GM18507 (cell line): ENCODE measurements at regions not wholly inside any gene's neighbourhood (a gene's known extent, or its start where the extent isn't known, plus 50 kb on each side); places are given as distances from the start of the nearest gene placed in this dataset.
"Not testable (repeated sequence)": the region's sequence is repeated elsewhere in the genome, so short reads cannot be mapped to it uniquely, and the experiment has no call there.

Source experiments
- DNase-seq: peaks from one replicate; pipeline ENCODE4 v3.0.0; 2011; ENCODE audit warnings: low read depth; ENCODE audit not compliant: insufficient read length; ENCODE audit errors: extremely low spot score
- FAIRE-seq: peaks from 2 replicates; lab custom pipeline; 2011; peaks lifted over from hg19 to GRCh38; lab: Jason Lieb, UNC

DNA sequence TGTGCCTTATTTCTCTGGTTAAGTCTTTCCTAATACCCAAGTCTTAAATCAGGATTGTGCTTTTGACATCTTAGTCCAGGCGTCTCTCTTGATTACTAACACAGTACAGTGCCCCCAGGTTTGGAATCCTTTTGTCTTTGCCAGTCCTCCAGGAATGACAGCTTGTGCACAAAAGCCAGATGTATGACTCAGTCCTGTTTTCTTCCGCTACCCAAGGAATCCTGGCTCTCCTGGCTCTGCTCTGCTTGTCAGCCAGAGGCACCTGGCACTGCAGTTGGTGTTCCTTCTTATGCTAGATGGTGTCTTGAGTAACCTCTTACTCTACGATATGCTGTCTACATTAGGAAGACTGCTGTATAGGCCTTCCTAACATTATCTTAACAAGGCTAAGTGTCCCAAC, 728.2 kb upstream of the NECTIN3 start:
- FAIRE-seq, result no peak
- no peak for DNase-seq

DNA sequence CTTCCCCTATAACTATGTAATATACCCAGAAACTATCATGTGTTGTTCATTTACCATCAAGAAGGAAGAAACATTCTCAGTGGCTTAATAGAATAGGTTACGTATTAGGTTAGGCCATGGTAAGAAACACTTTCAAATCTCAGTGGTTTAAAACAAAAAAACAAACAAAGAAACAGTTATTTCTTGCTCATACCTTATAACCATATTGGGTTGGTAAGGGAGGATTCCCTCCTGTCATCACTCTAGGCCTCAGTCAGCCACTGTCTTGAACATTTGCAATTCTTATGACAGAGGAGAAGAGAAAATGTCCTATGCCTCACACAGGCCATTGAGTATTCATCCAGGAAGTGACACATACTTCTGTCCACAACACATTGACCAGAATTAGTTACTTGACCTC, 727.7 kb upstream of the NECTIN3 start:
- DNase-seq (no peak), FAIRE-seq (peak; percentile 86)

DNA sequence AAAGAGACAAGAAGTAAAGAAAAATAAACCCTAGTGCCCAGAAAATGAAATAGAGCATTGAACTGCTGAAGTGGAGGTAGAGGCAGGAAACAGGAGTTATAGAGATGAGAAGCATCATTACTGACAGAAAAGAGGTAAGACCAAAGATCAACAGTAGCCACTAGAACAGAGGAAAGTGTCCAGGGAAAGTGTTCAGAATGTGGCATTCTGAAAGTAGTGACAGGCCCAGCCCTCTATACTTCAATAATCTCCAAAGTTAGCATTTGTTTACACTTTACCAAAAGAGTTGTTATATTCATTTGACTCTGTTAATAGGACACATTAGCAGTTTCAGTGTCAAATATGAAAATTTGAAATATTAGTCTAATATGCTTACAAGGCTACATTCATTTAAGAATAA, 727.1 kb upstream of the NECTIN3 start:
- FAIRE-seq (no peak), DNase-seq (no peak)

DNA sequence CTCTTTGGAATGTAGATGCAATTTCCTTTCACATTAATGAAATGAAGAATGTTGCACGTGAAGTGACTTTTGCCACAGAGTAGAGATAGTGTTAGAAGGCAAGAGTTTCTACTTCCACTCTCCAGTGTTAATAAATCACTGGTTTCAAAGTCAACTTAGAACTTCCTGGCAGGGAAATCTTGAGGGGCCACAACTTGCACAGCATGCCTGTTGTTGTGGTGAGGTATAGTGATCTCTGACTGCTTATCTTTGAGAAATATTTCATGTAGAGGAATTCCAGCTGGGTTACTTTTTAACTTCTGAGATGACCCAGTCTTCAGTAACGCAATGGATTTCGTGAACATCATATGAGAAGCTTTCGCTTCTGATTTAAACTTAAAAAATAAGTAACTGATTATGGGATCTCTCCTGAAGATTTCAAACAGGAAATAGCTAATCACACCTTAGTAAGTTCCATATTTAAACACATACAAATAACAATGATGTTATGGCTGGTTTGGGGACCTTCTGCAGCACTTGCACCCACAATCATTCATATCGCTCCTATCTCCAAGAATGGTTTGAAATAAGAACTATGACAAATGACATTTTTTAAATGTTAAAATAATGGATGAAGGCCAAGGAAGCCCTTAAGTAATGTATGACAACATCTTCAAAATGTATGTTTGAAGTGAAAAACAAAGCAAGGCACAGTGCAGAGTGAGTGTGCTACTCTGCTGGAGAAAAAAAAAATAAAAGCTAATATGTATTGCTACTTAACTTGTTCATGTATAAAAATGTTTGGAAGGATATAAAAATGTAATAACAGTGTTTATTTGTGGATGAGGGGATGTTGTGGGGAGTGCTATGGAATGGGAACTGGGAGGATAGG, 726.5 kb upstream of the NECTIN3 start:
- DNase-seq (no peak), FAIRE-seq (peak; percentile 79)

DNA sequence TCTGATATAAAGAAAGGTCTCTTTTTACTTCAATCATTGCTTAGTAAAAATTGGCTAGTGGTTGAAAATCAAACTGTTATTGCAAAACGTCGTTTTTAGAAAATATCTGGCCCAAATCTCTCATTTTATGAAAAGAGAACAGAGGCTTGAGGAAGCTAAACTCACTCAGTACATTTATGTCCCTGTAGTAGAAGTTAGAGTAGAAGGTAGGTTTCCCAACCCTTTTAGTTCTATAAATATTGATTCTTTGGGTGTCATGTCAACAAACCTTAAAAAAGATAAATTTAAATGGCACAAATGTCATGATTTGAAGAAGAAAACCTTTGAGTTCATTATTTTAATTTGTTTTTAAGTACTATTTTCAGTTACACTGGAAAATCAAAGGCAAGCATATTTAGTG, 722.3 kb upstream of the NECTIN3 start:
- DNase-seq, result no peak
- FAIRE-seq, result no peak

DNA sequence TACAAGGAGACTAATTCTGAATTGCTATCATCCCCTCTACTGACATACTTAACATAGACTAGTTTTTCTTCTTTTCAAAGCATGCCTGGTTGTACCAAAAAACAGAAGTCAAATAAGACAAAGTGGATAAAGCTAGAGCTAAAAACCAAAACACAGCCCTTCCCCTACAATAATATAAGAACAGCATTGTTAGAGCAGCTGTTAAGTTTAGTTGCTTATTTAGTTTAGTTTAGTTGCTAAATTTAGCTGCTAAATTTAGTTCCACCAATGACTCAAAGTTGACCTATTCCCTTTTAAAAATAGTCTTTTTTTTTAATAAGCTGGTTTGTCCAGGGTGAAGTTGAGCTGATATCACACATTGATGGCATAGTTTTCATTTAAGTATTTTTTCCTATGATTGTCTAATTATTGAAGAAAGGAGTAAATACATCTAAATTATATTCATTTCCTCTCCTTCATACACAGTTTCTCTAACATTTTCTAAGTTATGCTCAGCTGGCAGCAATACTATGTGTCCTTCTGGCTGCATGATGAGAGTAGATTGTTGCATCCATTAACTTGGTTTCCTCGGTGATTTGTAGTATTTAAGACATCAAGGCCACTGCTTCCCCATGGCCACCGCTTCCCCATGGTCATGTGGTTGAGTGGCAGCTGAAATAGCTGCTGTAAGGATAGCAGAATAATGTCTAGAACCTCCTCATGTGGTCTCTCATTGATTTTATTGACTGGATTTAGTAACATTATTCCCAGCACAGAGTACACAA, 718.6 kb upstream of the NECTIN3 start:
- FAIRE-seq (no peak), DNase-seq (no peak)

DNA sequence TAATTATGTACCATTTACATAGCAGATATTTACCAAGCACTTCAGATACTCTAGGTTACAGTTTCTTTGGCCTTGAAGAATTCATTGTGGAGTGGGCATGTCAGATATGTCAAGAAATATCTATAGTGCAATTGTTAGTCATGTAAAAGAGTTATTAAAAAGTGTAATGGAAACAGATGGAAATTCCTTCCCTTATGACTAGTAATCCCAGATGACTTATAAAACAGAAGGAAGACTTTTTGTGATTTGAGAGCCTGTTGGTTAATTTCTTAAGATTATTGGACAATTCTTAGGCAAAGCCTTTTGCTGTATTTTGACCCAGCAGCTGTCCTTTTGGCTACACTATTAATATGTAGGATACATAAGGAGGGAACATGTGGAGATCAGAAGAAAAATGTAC, 708.9 kb upstream of the NECTIN3 start:
- FAIRE-seq (no peak), DNase-seq (no peak)

DNA sequence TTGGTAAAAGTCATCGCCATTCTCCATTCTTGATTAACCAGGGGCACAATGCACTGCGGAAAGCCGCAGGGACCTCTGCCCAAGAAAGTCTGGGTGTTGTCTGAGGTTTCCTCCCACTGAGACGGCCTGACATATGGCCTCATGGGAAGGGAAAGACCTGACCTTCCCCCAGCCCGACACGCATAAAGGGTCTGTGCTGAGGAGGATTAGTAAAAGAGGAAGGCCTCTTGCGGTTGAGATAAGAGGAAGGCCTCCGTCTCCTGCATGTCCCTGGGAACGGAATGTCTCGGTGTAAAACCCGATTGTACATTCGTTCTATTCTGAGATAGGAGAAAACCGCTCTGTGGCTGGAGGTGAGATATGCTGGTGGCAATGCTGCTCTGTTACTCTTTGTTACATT, 704.3 kb upstream of the NECTIN3 start:
- FAIRE-seq, DNase-seq: not testable (repeated sequence)

DNA sequence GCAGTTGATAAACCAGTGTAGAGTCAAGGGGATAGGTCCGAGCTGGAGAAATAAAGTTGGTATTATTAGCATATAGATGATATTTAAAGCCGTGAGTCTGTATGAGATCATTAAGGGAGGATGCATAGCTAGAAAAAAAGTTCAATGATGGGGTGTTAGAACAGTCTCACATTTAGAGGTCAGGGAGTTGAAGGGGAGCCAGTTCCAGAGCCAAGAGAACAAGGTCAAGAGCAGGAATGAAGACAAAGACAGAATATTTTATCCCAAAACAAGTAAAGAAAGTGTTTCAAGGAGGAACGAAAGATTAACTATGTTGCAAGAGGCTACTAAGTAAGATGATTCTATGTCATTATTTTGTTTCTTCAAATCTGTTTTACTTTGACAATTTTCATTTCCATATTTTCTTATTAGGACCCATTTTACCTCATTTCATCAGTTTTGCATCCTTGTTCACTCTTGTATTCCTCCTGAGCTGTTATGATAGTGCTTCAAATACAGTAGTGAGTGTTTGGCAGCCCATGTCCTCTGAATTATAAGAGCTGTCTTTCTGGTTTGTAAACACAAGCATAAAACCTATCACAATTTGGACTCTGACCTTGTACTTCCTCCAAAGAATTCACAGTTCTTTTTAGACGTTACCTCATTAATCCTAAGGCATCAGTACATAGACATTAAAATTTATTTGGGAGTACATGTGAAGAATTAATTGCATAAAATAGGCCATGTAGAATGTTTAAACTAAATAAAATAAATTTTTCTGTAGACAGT, 695.7 kb upstream of the NECTIN3 start:
- peak; percentile 21 for FAIRE-seq

DNA sequence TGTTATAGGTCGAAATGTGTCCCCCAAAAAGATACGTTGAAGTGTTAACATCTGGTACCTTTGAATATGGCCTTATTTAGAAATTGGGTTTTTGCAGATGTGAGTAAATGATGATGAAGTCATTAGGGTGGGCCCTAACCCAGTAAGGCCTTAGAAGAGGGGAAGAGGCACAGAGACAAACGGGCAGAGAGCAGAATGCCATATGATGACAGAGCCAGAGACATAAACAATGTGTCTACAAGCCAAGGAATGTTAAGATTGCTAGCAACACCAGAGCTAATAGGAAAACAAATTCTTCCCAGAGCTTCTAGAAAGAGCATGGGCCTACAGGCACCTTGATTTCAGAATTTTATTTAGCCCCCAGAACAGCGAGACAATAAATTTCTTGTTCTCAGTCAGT, 693.1 kb upstream of the NECTIN3 start:
- FAIRE-seq (no peak), DNase-seq (no peak)

More for the DNA sequence above, 695.7 kb upstream of the NECTIN3 start:
- no peak for DNase-seq

DNA sequence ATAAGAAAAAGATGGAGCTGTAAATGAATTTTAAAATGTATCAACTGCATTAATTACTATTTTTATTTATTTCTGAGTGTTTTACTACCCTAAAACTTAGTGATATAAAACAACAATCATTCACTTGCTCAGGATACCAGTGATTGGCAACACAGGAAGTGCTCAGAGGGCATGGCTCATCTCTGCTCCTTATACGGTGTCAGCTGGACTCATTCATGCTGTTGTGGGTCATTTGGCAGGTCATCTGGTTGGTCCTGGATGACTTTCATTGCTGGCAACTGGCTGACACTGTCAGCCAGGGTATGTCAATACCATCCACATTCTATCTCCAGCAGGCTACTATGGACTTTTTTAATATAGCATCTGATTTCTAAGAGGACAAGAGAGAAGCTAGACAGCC, 689.6 kb upstream of the NECTIN3 start:
- DNase-seq (no peak), FAIRE-seq (no peak)

DNA sequence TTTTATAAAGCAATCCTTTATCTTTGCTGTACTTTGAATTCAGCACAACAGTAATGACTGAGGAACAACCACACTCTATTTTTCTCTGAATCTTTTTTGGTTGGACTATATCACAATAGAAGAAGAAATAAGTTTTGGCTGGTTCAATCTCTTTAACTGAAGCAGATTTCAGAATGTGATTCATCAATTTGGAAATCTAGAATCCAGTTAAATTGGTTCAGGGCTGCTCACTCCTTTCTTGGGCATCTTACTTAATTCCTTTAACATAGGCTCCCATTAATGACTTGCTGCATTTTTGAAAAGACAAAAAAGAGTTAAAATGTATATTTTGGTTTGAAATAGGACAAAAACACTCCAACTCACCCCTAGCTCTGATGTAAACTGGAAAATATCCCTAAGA, 688.3 kb upstream of the NECTIN3 start:
- no peak for DNase-seq
- FAIRE-seq, result no peak

DNA sequence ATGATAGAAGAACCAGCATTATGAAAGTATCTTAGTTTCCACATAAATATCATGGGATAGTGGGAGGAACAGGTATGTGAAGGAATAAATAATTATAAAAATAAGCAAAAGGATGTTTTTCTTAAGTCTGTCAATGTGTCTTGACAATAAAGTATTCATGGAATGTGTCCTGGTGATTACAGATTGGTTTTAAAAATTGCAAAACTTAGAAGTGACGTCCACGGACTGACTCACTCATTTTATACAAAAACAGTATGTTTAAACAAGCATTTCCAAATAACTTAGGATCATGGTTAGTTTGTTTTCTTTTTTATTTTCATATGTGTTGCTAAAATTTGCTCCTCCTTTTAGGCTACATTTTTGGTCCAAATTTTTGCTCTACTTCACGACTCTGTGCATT, 687.0 kb upstream of the NECTIN3 start:
- DNase-seq (no peak), FAIRE-seq (no peak)

DNA sequence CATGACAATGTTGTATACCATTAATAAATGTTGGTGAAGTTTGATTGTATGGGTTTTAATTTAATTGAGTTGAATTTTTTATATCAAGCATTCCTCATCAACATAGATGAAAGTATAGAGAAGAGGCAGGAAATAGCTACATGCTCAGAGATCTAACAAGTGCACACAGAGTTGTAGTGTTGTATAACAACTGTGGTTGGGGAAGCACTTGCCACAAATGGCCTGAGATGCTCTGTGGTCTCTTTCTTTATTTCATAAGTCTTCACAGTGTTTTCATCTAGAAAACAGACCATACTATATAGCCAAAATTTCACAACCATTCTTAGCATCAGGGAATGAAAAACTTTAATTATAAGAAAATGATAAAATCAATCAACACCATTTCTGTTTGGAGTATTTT, 682.6 kb upstream of the NECTIN3 start:
- no peak for FAIRE-seq
- no peak for DNase-seq

DNA sequence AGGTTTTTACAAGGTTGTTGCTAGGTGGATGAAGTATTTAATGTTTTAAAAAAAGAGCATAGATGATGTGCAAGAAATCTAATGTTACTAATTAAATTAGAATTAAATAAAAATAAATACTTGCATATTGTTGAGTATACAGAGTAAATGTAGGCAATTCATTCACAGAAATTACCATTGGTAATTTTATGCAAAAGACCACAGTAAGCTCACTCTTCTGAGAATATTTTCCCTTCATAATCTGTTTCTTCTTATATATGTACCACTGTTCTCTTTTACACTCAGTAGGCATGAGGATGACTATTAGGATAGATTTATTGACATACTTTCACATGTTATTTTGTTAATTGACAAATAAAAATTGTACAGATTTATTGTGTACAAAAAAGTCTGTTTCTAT, 681.2 kb upstream of the NECTIN3 start:
- FAIRE-seq (no peak), DNase-seq (no peak)

DNA sequence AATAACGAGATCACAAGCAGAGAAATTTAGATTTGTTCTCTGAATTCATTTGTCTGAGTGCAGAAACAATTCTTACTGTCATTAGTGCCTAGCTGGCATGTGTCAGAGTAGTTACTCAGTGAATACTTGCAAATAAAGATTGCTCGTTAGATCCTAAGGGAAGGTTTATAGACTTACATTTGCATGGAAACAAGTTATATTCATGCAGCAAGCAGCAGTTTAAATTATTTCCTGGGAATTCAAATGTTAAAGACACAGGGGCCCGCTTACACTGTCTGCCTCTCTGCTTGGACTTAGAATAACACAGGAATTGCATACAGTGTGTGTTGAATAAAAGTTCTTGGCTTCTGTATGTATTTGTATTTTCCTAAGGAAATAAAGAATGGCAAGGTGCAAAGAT, 680.6 kb upstream of the NECTIN3 start:
- FAIRE-seq, result no peak
- DNase-seq, result no peak

DNA sequence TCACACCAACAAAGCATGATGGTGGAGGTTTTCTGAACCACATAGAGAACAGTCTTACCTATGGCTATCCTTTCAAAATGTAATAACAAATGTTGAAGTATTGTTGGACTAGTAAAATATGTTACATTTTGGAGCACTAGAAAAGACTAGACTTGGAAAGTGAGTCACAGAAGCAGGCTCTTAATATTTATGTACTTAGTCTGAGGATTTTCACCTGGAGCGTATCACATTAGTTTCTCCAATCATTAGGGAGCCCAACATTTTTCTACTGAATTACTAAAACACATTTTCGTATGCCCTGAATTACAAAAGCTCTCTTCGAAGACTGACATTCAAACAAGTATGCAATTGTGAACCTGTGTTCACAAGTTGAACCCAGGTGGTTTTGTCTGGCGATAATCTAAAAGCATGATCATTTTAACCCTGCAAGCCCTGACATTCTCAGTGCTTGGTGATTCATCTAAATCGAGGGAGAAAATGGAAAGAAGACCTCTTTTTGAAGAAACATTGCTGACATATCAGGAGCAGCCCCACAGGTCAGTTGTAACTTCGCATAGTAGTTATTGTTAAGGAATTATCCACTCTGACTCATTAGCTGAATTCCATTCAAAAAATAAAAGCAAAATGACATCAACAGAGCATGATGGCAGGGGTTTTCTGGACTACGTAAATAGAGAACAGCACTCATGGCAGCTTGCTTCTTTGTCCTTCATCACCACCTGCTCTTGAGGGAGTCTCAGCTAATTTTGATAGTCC, 679.8 kb upstream of the NECTIN3 start:
- no peak for DNase-seq
- no peak for FAIRE-seq

DNA sequence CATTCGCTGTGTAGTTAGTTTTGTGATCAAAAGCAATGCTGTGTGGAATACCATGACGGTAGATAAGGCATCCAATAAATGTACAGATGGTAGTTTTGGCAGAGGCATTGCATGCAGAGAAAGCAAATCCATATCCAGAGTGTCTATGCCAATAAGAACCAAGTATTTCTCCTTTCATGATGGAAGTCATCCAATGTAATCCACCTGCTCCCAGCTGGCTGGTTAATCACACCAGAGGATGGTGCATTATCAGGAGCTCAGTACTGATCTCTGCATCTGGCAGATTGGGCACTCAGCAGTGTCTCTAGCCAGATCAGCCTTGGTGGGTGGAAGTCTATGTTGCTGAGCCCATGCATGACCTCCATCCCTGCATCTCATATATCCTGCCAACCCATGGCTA, 677.7 kb upstream of the NECTIN3 start:
- no peak for FAIRE-seq

DNA sequence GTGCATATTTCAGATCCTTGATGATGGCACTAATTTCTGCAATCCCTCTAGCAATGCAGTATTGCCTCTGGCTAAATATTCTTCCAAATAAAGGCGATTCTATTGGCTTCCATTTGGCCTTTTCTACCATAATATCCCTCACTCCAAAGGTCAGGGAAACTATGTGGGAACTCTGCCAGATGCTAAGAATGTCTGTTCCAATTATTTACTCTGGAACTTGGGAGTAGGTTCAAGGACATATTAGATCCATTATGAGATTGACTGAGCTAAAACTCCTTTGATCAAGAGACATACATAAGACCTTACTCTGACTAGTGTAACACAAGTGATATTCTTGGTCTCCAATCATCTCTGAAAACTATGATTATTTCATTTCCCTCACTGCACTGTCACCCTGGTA, 674.5 kb upstream of the NECTIN3 start:
- FAIRE-seq, result no peak
- no peak for DNase-seq

More for the DNA sequence above, 677.7 kb upstream of the NECTIN3 start:
- no peak for DNase-seq

DNA sequence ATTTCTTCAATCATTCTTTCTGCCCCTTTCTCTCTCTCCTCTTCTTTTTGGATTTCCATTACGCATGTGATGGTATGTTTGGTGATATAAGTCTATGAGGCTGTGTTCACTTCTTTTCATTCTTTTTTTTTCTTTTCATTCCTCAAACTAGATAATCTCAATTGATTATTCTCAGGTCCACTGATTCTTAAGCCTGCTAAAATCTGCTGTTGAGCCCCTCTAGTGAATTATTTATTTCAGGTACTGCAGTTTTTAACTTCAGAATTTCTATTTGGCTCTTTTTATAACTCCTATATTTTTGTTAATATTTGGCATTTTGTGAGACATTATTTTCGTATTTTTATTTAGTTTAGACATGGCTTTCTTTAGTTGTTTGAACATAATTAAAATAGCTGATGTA, 671.3 kb upstream of the NECTIN3 start:
- no peak for FAIRE-seq
- no peak for DNase-seq
